ENCODE measurements at regions not wholly inside any gene's neighbourhood (a gene's known extent, or its start where the extent isn't known, plus 50 kb on each side); places are given as distances from the start of the nearest gene placed in this dataset.

GRCh38 chr3:107212618-107213017 is 164.6 kb upstream of the CCDC54 start:
- TF ChIP-seq CTCF (IDR thresholded peaks at IDR 0.05): no peak
- no peak for TF ChIP-seq EZH2 (IDR thresholded peaks at IDR 0.05)
- TF ChIP-seq EZH2phosphoT487 (IDR thresholded peaks at IDR 0.05): no peak

Data from neural progenitor cell (in vitro differentiated cells).